ENCODE measurements at regions not wholly inside any gene's neighbourhood (a gene's known extent, or its start where the extent isn't known, plus 50 kb on each side); places are given as distances from the start of the nearest gene placed in this dataset.
"Not testable (repeated sequence)": the region's sequence is repeated elsewhere in the genome, so short reads cannot be mapped to it uniquely, and the experiment has no call there.

- TF ChIP-seq NFYB (CRISPR knock-in tag; IDR thresholded peaks at IDR 0.05); CTCF (CRISPR knock-in tag; IDR thresholded peaks at IDR 0.05); ZFP36L2 (CRISPR knock-in tag; IDR thresholded peaks at IDR 0.05); ONECUT2 (CRISPR knock-in tag; IDR thresholded peaks at IDR 0.05); KAT8 (CRISPR knock-in tag; IDR thresholded peaks at IDR 0.05); ZFP62 (CRISPR knock-in tag; IDR thresholded peaks at IDR 0.05); EZH2 (conservative IDR thresholded peaks at IDR 0.05; ENCODE audit: low read depth, low read length); ZKSCAN8 (CRISPR knock-in tag; IDR thresholded peaks at IDR 0.05; ENCODE audit: borderline replicate concordance): not testable (repeated sequence)
These were observed 402.6 kb downstream of the TBC1D32 start for GRCh38 chr6:120931520-120932180.
